Chondrocyte (in vitro differentiated cells): ENCODE measurements at regions not wholly inside any gene's neighbourhood (a gene's known extent, or its start where the extent isn't known, plus 50 kb on each side); places are given as distances from the start of the nearest gene placed in this dataset.

Source experiments
- DNase-seq: peaks from one replicate; pipeline ENCODE4 v3.0.0; 2021; ENCODE audit warnings: mixed read lengths, low spot score
- H3K27ac Mint-ChIP-seq: one replicate; pipeline ENCODE4 v1.8.0; 2021; ENCODE audit warnings: mild to moderate bottlenecking, moderate library complexity, mixed read lengths; ENCODE audit not compliant: unreplicated experiment
- H3K27me3 Mint-ChIP-seq: 2 replicates; pipeline ENCODE4 v1.8.0; 2021; ENCODE audit warnings: low read depth, mixed read lengths
- H3K36me3 Mint-ChIP-seq: 2 replicates; pipeline ENCODE4 v1.8.0; 2021; ENCODE audit warnings: low read depth, mixed read lengths
- H3K4me1 Mint-ChIP-seq: 2 replicates; pipeline ENCODE4 v1.8.0; 2021; ENCODE audit warnings: low read depth, mild to moderate bottlenecking, mixed read lengths
- H3K4me3 Mint-ChIP-seq: one replicate; pipeline ENCODE4 v1.8.0; 2021; ENCODE audit warnings: mild to moderate bottlenecking, moderate library complexity, mixed read lengths; ENCODE audit not compliant: unreplicated experiment
- H3K9me3 Mint-ChIP-seq: 2 replicates; pipeline ENCODE4 v1.8.0; 2021; ENCODE audit warnings: low read depth, mixed read lengths
- CTCF ChIP-seq: fragments of 200-600 bp; sonication (generic); IDR thresholded peaks from 2 replicates; pipeline ENCODE4 v1.5.0; 2021; ENCODE audit warnings: antibody characterized with exemption, mild to moderate bottlenecking, moderate library complexity

GRCh38 chr13:90003566-90003965, 1343.9 kb upstream of the MIR17HG start:
- Mint-ChIP-seq H3K36me3 (peaks cover 2% of the 10 kb centered on the region), H3K9me3 (peaks cover 9% of the 10 kb centered on the region), H3K27ac (no peak overlapping the region), H3K4me1 (no peaks in the 10 kb centered on the region), H3K4me3 (no peak overlapping the region), H3K27me3 (no peaks in the 10 kb centered on the region)
- DNase-seq: no peak
- no peak for TF ChIP-seq CTCF

DNA sequence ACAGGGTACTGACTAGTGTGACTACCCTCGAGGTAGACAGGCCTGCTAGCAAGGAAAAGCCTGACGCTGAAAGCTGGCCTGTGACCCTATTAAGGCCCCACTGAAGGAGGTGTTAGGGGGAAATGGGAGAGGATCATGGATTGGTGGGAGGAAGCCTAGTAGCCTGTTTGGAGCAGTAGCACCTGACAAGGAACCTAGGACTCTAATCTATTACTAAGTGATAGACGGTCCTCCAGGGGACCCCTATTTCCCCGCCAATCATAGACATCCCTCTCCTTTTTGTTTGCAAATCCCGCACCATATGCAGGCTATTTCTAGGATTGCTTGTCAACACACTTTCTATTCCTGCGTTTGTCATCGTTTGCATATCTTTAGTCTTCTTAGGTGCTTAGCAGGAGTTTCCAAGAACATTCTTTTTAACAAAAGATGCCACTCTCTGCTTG, 1338.8 kb upstream of the MIR17HG start:
- H3K4me1 Mint-ChIP-seq: no peaks in the 10 kb centered on the region
- peaks cover 5% of the 10 kb centered on the region for H3K9me3 Mint-ChIP-seq
- H3K27ac Mint-ChIP-seq: no peak overlapping the region
- no peaks in the 10 kb centered on the region for H3K36me3 Mint-ChIP-seq
- TF ChIP-seq CTCF: no peak
- no peak overlapping the region for H3K4me3 Mint-ChIP-seq
- no peaks in the 10 kb centered on the region for H3K27me3 Mint-ChIP-seq
- no peak for DNase-seq

DNA sequence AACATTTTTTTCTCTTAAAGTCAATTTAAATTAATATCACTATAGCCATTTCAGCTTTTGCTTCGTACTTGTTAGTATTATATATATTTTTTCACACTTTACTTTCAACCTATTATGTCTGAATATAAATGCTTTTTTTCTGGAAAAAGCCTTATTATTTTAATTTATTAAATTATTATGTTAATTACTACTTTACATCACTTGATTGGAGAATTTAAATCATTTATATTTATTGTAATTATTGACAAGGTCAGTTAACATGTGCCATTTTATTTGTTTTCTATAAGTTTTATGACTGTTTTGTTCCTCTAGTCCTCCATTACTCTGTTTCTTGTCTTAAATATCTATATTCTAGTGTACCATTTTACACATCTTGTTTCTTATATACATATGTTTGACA, 1333.4 kb upstream of the MIR17HG start:
- peaks cover 8% of the 10 kb centered on the region for H3K9me3 Mint-ChIP-seq
- no peak for DNase-seq
- H3K36me3 Mint-ChIP-seq: no peaks in the 10 kb centered on the region
- no peak overlapping the region for H3K4me3 Mint-ChIP-seq
- peaks cover 8% of the 10 kb centered on the region for H3K4me1 Mint-ChIP-seq
- H3K27me3 Mint-ChIP-seq: no peaks in the 10 kb centered on the region
- no peak for TF ChIP-seq CTCF
- no peak overlapping the region for H3K27ac Mint-ChIP-seq

DNA sequence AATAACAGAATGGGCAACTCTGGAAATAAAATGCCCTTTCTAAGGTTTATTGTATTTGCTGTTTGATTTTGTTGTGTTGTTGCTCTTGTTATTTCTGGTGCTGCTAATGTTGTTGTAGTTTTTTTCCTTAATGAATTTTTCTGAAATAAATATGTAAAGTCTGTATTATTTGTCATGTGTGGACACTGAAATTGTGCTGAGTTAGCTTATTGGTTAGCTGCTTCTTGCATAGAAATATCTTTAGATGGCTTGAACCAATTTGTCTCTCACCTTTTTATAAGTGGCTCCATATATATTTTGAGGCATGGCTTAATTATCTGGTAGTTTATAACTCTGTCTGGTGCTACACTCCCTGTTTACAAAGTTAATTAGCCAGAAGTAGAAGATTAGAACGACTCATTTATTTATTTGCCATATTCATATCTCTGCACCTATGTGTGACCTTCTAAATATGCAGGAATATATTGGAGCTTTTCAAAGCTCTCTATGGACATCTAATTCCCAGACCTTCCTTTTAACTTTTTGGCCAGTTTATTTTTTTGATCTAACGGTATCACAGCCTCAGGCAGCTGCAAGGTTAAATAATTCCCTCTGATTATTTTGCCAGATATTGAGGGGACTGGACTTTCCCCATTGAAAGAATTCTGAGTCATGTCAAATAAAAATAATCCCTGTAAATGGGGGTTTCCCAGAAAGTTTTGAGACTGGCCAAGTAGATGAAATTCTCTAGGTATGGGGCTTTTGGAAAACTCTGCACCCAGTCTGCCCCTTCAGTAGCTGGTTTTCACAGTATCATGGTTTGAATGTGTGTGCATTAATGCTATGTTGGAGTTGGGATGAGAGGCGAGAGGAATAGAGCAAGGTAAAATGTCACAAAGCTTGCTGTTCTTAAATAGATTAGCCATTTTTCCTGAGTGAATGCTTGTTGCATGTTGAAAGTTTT, 1331.7 kb upstream of the MIR17HG start:
- H3K4me1 Mint-ChIP-seq: peaks cover 8% of the 10 kb centered on the region
- no peak overlapping the region for H3K4me3 Mint-ChIP-seq
- no peak for DNase-seq
- TF ChIP-seq CTCF: no peak
- peaks cover 8% of the 10 kb centered on the region for H3K9me3 Mint-ChIP-seq
- H3K27ac Mint-ChIP-seq: no peak overlapping the region
- no peaks in the 10 kb centered on the region for H3K27me3 Mint-ChIP-seq
- no peaks in the 10 kb centered on the region for H3K36me3 Mint-ChIP-seq

DNA sequence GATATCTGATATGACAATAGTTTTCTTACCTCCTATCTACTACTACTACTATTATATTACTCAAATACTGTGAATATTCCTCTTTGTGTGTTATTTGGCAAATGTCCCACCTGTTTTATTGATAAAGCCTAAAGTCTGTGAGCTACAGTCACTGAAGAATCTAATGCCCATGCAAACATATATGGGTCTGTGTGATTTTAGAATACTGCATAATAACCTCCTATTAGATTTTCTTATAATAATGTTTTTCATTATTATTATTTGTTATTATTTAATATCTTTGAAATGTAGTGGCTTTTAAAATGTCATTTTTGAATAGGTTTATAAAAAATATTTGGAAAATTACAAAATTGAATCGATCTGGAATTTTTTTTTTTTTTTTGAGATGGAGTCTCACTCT, 1330.8 kb upstream of the MIR17HG start:
- Mint-ChIP-seq H3K9me3 (peaks cover 8% of the 10 kb centered on the region), H3K4me3 (no peak overlapping the region), H3K4me1 (peaks cover 8% of the 10 kb centered on the region), H3K36me3 (no peaks in the 10 kb centered on the region), H3K27me3 (no peaks in the 10 kb centered on the region), H3K27ac (no peak overlapping the region)
- no peak for DNase-seq
- no peak for TF ChIP-seq CTCF
